ENCODE measurements at regions not wholly inside any gene's neighbourhood (a gene's known extent, or its start where the extent isn't known, plus 50 kb on each side); places are given as distances from the start of the nearest gene placed in this dataset.
A peak's percentile ranks its signal among the peaks of the same experiment; 100 is the strongest.
"Not testable (repeated sequence)": the region's sequence is repeated elsewhere in the genome, so short reads cannot be mapped to it uniquely, and the experiment has no call there.

GRCh38 chr9:88255806-88256205 lies 117.5 kb upstream of the SPATA31C2 start:
- DNase-seq; H3K27ac ChIP-seq (ENCODE audit: low read length); H3K36me3 Mint-ChIP-seq; H3K27me3 Mint-ChIP-seq; H3K9me3 ChIP-seq; H3K4me3 ChIP-seq (ENCODE audit: control insufficient read depth in 1 of 2, extremely low read depth in 1 of 2, low read length in 1 of 2); ATAC-seq (replicated peaks in 1 of 4); H3K27ac Mint-ChIP-seq; H3K36me3 ChIP-seq (ENCODE audit: control insufficient read depth in 2 of 2, extremely low read depth in 1 of 2, insufficient read depth in 1 of 2, low read length in 1 of 2); H3K4me3 Mint-ChIP-seq; POLR2A ChIA-PET; H3K4me1 ChIP-seq (ENCODE audit: control insufficient read depth in 1 of 2, extremely low read depth in 1 of 2, insufficient read depth in 2 of 2, low read length in 2 of 2); CTCF ChIA-PET; H3K4me1 Mint-ChIP-seq: not testable (repeated sequence)
- H3K27me3 ChIP-seq (replicated peaks in 1 of 2; ENCODE audit: control insufficient read depth in 2 of 2, extremely low read depth in 1 of 2, insufficient read depth in 2 of 2, low read length in 1 of 2), result peaks cover 0 to 10% of the 10 kb centered on the region in 2 experiments
- peaks cover 10 to 19% (median 16%) of the 10 kb centered on the region in 3 donors for H3K9me3 Mint-ChIP-seq
- 28% methylated on average over 3 of the region's 4 CpGs for WGBS (ENCODE audit: insufficient coverage)

GRCh38 chr9:88251903-88252302 lies 113.6 kb upstream of the SPATA31C2 start:
- no CpG with 5 or more reads among the region's 1 CpG for WGBS (ENCODE audit: insufficient coverage)
- peaks cover 0 to 15% of the 10 kb centered on the region in 2 experiments for H3K27me3 ChIP-seq (replicated peaks in 1 of 2; ENCODE audit: control insufficient read depth in 2 of 2, extremely low read depth in 1 of 2, insufficient read depth in 2 of 2, low read length in 1 of 2)
- ChIA-PET POLR2A (no interaction called here), CTCF (no interaction called here)
- H3K4me1 ChIP-seq (ENCODE audit: control insufficient read depth in 1 of 2, extremely low read depth in 1 of 2, insufficient read depth in 2 of 2, low read length in 2 of 2), result no peaks in the 10 kb centered on the region
- H3K36me3 ChIP-seq (ENCODE audit: control insufficient read depth in 2 of 2, extremely low read depth in 1 of 2, insufficient read depth in 1 of 2, low read length in 1 of 2), result no peaks in the 10 kb centered on the region
- H3K36me3 Mint-ChIP-seq, result no peaks in the 10 kb centered on the region
- H3K9me3 Mint-ChIP-seq, result peaks cover 11 to 26% (median 24%) of the 10 kb centered on the region in 3 donors
- no peak overlapping the region for H3K27ac Mint-ChIP-seq
- no peak overlapping the region for H3K4me3 Mint-ChIP-seq
- H3K27ac ChIP-seq (ENCODE audit: low read length), result no peak overlapping the region
- H3K4me1 Mint-ChIP-seq, result no peaks in the 10 kb centered on the region
- H3K27me3 Mint-ChIP-seq, result peaks cover 10 to 14% of the 10 kb centered on the region in 2 donors
- H3K4me3 ChIP-seq (ENCODE audit: control insufficient read depth in 1 of 2, extremely low read depth in 1 of 2, low read length in 1 of 2), result peak overlapping the region in 1 of 2 donors; percentile 23
- no peaks in the 10 kb centered on the region for H3K9me3 ChIP-seq
- no peak for ATAC-seq (replicated peaks in 1 of 4)
- no peak for DNase-seq

GRCh38 chr9:88243736-88244135 lies 105.5 kb upstream of the SPATA31C2 start:
- Histone ChIP-seq H3K9me3 (no peaks in the 10 kb centered on the region), H3K36me3 (ENCODE audit: control insufficient read depth in 2 of 2, extremely low read depth in 1 of 2, insufficient read depth in 1 of 2, low read length in 1 of 2) (no peaks in the 10 kb centered on the region), H3K4me3 (ENCODE audit: control insufficient read depth in 1 of 2, extremely low read depth in 1 of 2, low read length in 1 of 2) (no peak overlapping the region), H3K4me1 (ENCODE audit: control insufficient read depth in 1 of 2, extremely low read depth in 1 of 2, insufficient read depth in 2 of 2, low read length in 2 of 2) (peaks cover 0 to 2% of the 10 kb centered on the region in 2 experiments), H3K27ac (ENCODE audit: low read length) (no peak overlapping the region), H3K27me3 (replicated peaks in 1 of 2; ENCODE audit: control insufficient read depth in 2 of 2, extremely low read depth in 1 of 2, insufficient read depth in 2 of 2, low read length in 1 of 2) (peaks cover 0 to 18% of the 10 kb centered on the region in 2 experiments)
- Mint-ChIP-seq H3K4me3 (no peak overlapping the region), H3K9me3 (no peaks in the 10 kb centered on the region), H3K27ac (no peak overlapping the region), H3K36me3 (no peaks in the 10 kb centered on the region), H3K4me1 (peaks cover 0 to 5% (median 0%) of the 10 kb centered on the region in 3 donors), H3K27me3 (peaks cover 21 to 23% of the 10 kb centered on the region in 2 donors)
- ChIA-PET POLR2A (no interaction called here), CTCF (interaction anchor here in 1 of 2 donors (0.8 kb wide), 1 partner anchor 608 kb away, joined by 5 read pairs; no protein-coding TSS in a partner anchor)
- no peak for DNase-seq
- no peak for ATAC-seq (replicated peaks in 1 of 4)

- Mint-ChIP-seq H3K9me3 (no peaks in the 10 kb centered on the region), H3K27me3 (peaks cover 15 to 16% of the 10 kb centered on the region in 2 donors), H3K36me3 (no peaks in the 10 kb centered on the region), H3K27ac (no peak overlapping the region), H3K4me3 (no peak overlapping the region), H3K4me1 (peaks cover 5 to 10% (median 6%) of the 10 kb centered on the region in 3 donors)
- Histone ChIP-seq H3K27me3 (replicated peaks in 1 of 2; ENCODE audit: control insufficient read depth in 2 of 2, extremely low read depth in 1 of 2, insufficient read depth in 2 of 2, low read length in 1 of 2) (peaks cover 0 to 15% of the 10 kb centered on the region in 2 experiments), H3K9me3 (no peaks in the 10 kb centered on the region), H3K4me3 (ENCODE audit: control insufficient read depth in 1 of 2, extremely low read depth in 1 of 2, low read length in 1 of 2) (no peak overlapping the region), H3K36me3 (ENCODE audit: control insufficient read depth in 2 of 2, extremely low read depth in 1 of 2, insufficient read depth in 1 of 2, low read length in 1 of 2) (no peaks in the 10 kb centered on the region), H3K4me1 (ENCODE audit: control insufficient read depth in 1 of 2, extremely low read depth in 1 of 2, insufficient read depth in 2 of 2, low read length in 2 of 2) (peaks cover 0 to 7% of the 10 kb centered on the region in 2 experiments), H3K27ac (ENCODE audit: low read length) (no peak overlapping the region)
- no peak for DNase-seq
- ChIA-PET CTCF (no interaction called here), POLR2A (no interaction called here)
- ATAC-seq (replicated peaks in 1 of 4), result no peak
- 40% methylated on average over 1 of the region's 1 CpG for WGBS (ENCODE audit: insufficient coverage)
Measured at GRCh38 chr9:88242879-88243278, 104.6 kb upstream of the SPATA31C2 start.

GRCh38 chr9:88237991-88238571 lies 99.8 kb upstream of the SPATA31C2 start:
- POLR2A ChIA-PET, result no interaction called here
- Mint-ChIP-seq H3K4me3 (no peak overlapping the region), H3K27ac (no peak overlapping the region)

GRCh38 chr9:88237479-88237961 lies 99.2 kb upstream of the SPATA31C2 start:
- Mint-ChIP-seq H3K4me3 (no peak overlapping the region), H3K4me1 (peaks cover 10 to 17% (median 12%) of the 10 kb centered on the region in 3 donors), H3K27ac (no peak overlapping the region), H3K36me3 (no peaks in the 10 kb centered on the region), H3K27me3 (peaks cover 12 to 15% of the 10 kb centered on the region in 2 donors), H3K9me3 (peaks cover 0 to 2% (median 0%) of the 10 kb centered on the region in 3 donors)
- no peak for DNase-seq
- ATAC-seq (replicated peaks in 1 of 4), result no peak
- CTCF ChIA-PET, result no interaction called here
- no peaks in the 10 kb centered on the region for H3K9me3 ChIP-seq
- POLR2A ChIA-PET, result no interaction called here
- peaks cover 0 to 31% of the 10 kb centered on the region in 2 experiments for H3K27me3 ChIP-seq (replicated peaks in 1 of 2; ENCODE audit: control insufficient read depth in 2 of 2, extremely low read depth in 1 of 2, insufficient read depth in 2 of 2, low read length in 1 of 2)
- WGBS (ENCODE audit: insufficient coverage), result 69% methylated on average over 7 of the region's 7 CpGs
- H3K27ac ChIP-seq (ENCODE audit: low read length), result no peak overlapping the region
- H3K4me3 ChIP-seq (ENCODE audit: control insufficient read depth in 1 of 2, extremely low read depth in 1 of 2, low read length in 1 of 2), result no peak overlapping the region
- peaks cover 0 to 12% of the 10 kb centered on the region in 2 experiments for H3K4me1 ChIP-seq (ENCODE audit: control insufficient read depth in 1 of 2, extremely low read depth in 1 of 2, insufficient read depth in 2 of 2, low read length in 2 of 2)
- H3K36me3 ChIP-seq (ENCODE audit: control insufficient read depth in 2 of 2, extremely low read depth in 1 of 2, insufficient read depth in 1 of 2, low read length in 1 of 2), result no peaks in the 10 kb centered on the region

More at GRCh38 chr9:88237991-88238571, 99.8 kb upstream of the SPATA31C2 start:
- CTCF ChIA-PET, result no interaction called here
- Mint-ChIP-seq H3K36me3 (no peaks in the 10 kb centered on the region), H3K9me3 (no peaks in the 10 kb centered on the region), H3K27me3 (peaks cover 10 to 13% of the 10 kb centered on the region in 2 donors), H3K4me1 (peaks cover 10 to 17% (median 12%) of the 10 kb centered on the region in 3 donors)
- peaks cover 0 to 27% of the 10 kb centered on the region in 2 experiments for H3K27me3 ChIP-seq (replicated peaks in 1 of 2; ENCODE audit: control insufficient read depth in 2 of 2, extremely low read depth in 1 of 2, insufficient read depth in 2 of 2, low read length in 1 of 2)
- H3K4me3 ChIP-seq (ENCODE audit: control insufficient read depth in 1 of 2, extremely low read depth in 1 of 2, low read length in 1 of 2), result no peak overlapping the region
- no peak overlapping the region for H3K27ac ChIP-seq (ENCODE audit: low read length)
- peak in 1 of 35 experiments; percentile 7 for DNase-seq
- peaks cover 0 to 12% of the 10 kb centered on the region in 2 experiments for H3K4me1 ChIP-seq (ENCODE audit: control insufficient read depth in 1 of 2, extremely low read depth in 1 of 2, insufficient read depth in 2 of 2, low read length in 2 of 2)
- no peaks in the 10 kb centered on the region for H3K9me3 ChIP-seq
- peak in 1 of 4 experiments; percentile 29 for ATAC-seq (replicated peaks in 1 of 4)
- 3% methylated on average over 4 of the region's 11 CpGs for WGBS (ENCODE audit: insufficient coverage)
- H3K36me3 ChIP-seq (ENCODE audit: control insufficient read depth in 2 of 2, extremely low read depth in 1 of 2, insufficient read depth in 1 of 2, low read length in 1 of 2), result no peaks in the 10 kb centered on the region
